ENCODE measurements at regions not wholly inside any gene's neighbourhood (a gene's known extent, or its start where the extent isn't known, plus 50 kb on each side); places are given as distances from the start of the nearest gene placed in this dataset.

- TF ChIP-seq YY1 (IDR thresholded peaks at IDR 0.05; ENCODE audit: low read depth) (no peak), EGR1 (IDR thresholded peaks at IDR 0.05) (no peak), CREB1 (IDR thresholded peaks at IDR 0.05; ENCODE audit: low read depth) (no peak), NFIC (IDR thresholded peaks at IDR 0.05) (no peak), REST (IDR thresholded peaks at IDR 0.05; ENCODE audit: low read depth) (no peak), FOXM1 (IDR thresholded peaks at IDR 0.05; ENCODE audit: borderline replicate concordance, low read depth) (no peak), TCF12 (IDR thresholded peaks at IDR 0.05; ENCODE audit: low read depth) (no peak), TAF1 (IDR thresholded peaks at IDR 0.05; ENCODE audit: low read depth) (no peak), CEBPB (IDR thresholded peaks at IDR 0.05) (no peak), RAD21 (IDR thresholded peaks at IDR 0.05; ENCODE audit: low read depth) (no peak), TEAD4 (IDR thresholded peaks at IDR 0.05) (no peak), EP300 (IDR thresholded peaks at IDR 0.05; ENCODE audit: borderline replicate concordance) (no peak), ZBTB7A (IDR thresholded peaks at IDR 0.05; ENCODE audit: low read depth) (no peak)
- TF ChIP-seq, protein P1, sequence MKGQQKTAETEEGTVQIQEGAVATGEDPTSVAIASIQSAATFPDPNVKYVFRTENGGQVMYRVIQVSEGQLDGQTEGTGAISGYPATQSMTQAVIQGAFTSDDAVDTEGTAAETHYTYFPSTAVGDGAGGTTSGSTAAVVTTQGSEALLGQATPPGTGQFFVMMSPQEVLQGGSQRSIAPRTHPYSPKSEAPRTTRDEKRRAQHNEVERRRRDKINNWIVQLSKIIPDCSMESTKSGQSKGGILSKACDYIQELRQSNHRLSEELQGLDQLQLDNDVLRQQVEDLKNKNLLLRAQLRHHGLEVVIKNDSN (IDR thresholded peaks at IDR 0.05) = no peak
- TF ChIP-seq, protein P2, sequence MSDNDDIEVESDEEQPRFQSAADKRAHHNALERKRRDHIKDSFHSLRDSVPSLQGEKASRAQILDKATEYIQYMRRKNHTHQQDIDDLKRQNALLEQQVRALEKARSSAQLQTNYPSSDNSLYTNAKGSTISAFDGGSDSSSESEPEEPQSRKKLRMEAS (IDR thresholded peaks at IDR 0.05) = no peak
Observed at GRCh38 chr15:97057503-97057902, 727.0 kb downstream of the NR2F2 start.

GRCh38 chr15:97059281-97059680, 728.8 kb downstream of the NR2F2 start:
- no peak for TF ChIP-seq EGR1 (IDR thresholded peaks at IDR 0.05)
- TF ChIP-seq EP300 (IDR thresholded peaks at IDR 0.05; ENCODE audit: borderline replicate concordance) = no peak

DNA sequence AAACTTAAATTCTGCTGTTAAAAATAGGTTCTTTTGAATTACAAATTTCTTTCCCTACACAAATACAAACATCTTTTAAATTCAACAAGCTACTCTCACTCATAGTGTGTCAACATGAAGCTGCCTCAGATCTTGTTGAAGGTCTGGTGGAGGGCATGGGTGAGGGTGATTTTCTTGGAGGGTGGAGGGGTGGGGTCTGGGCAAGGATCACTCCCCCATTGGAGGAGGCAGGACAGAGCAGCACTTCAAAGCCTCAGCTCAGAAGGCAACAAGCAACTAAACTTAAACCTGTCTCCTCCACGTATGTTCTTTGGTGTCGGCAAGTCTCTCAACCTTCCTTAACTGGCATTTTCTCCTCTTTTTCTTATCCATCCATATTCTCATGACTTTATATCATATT, 730.9 kb downstream of the NR2F2 start:
- TF ChIP-seq FOXM1 (IDR thresholded peaks at IDR 0.05; ENCODE audit: borderline replicate concordance, low read depth) (no peak), EGR1 (IDR thresholded peaks at IDR 0.05) (no peak), REST (IDR thresholded peaks at IDR 0.05; ENCODE audit: low read depth) (no peak), TEAD4 (IDR thresholded peaks at IDR 0.05) (no peak), NFIC (IDR thresholded peaks at IDR 0.05) (no peak), CREB1 (IDR thresholded peaks at IDR 0.05; ENCODE audit: low read depth) (no peak), RAD21 (IDR thresholded peaks at IDR 0.05; ENCODE audit: low read depth) (no peak), TCF12 (IDR thresholded peaks at IDR 0.05; ENCODE audit: low read depth) (no peak), TAF1 (IDR thresholded peaks at IDR 0.05; ENCODE audit: low read depth) (no peak), YY1 (IDR thresholded peaks at IDR 0.05; ENCODE audit: low read depth) (no peak), ZBTB7A (IDR thresholded peaks at IDR 0.05; ENCODE audit: low read depth) (no peak), EP300 (IDR thresholded peaks at IDR 0.05; ENCODE audit: borderline replicate concordance) (no peak)
- TF ChIP-seq, protein P1 (IDR thresholded peaks at IDR 0.05) = no peak

DNA sequence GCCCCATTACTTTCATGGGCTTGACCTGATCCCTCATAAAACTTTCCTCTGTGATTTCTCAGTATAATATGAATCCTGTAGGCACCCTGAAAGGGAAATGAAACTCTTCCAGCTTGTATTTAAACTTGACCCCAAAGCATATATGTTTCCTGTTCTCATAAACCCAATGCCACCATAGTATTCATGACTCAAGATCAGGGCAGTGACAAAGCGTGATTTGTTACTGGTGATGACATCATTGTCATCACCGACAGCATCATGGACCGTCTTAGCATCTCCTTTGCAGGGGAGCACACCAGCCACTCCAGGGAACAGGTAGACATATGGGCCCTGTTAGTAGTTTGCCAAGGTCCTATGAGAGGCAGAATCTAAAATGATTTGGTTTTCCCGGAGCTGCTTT, 741.2 kb downstream of the NR2F2 start:
- no peak for TF ChIP-seq EP300 (IDR thresholded peaks at IDR 0.05; ENCODE audit: borderline replicate concordance)
- no peak for TF ChIP-seq EGR1 (IDR thresholded peaks at IDR 0.05)
- no peak for TF ChIP-seq REST (IDR thresholded peaks at IDR 0.05; ENCODE audit: low read depth)
- TF ChIP-seq TCF12 (IDR thresholded peaks at IDR 0.05; ENCODE audit: low read depth) = no peak
- no peak for TF ChIP-seq ZBTB7A (IDR thresholded peaks at IDR 0.05; ENCODE audit: low read depth)
- TF ChIP-seq, protein P2 (IDR thresholded peaks at IDR 0.05) = no peak

DNA sequence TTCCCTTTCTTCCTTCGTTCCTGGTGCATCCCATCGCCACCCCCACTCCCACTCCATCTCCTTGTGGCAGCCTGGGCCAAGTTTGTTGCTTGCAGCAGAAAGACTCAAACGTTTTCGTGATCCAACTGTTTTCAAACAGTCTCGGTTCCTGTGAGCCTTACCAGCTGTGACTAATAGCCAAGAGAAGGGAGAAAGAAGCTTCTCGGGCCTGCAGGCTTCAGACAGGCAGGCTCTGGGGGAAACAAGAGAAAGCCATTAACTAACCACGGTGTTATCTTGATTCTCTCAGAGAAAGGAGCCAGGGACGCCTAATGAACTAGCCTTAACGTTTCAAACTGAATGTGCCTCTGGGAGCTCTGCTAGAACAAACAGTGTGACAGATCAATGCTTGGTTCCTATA, 742.0 kb downstream of the NR2F2 start:
- TF ChIP-seq YY1 (IDR thresholded peaks at IDR 0.05; ENCODE audit: low read depth) (no peak), REST (IDR thresholded peaks at IDR 0.05; ENCODE audit: low read depth) (no peak), FOXM1 (IDR thresholded peaks at IDR 0.05; ENCODE audit: borderline replicate concordance, low read depth) (no peak), TEAD4 (IDR thresholded peaks at IDR 0.05) (no peak), TAF1 (IDR thresholded peaks at IDR 0.05; ENCODE audit: low read depth) (no peak)
- TF ChIP-seq, protein P2 (IDR thresholded peaks at IDR 0.05) = no peak
- TF ChIP-seq, protein P1 (IDR thresholded peaks at IDR 0.05) = no peak
